Activated naive CD4-positive, alpha-beta T cell treated with Interleukin-2 at 50 U/mL for 16 hours (primary cell): ENCODE measurements at regions not wholly inside any gene's neighbourhood (a gene's known extent, or its start where the extent isn't known, plus 50 kb on each side); places are given as distances from the start of the nearest gene placed in this dataset.

Source experiments
- DNase-seq: peaks from one replicate; pipeline ENCODE4 v3.0.0-alpha.2; 2020

- DNase-seq = no peak
These were observed 276.0 kb downstream of the SKIDA1 start for GRCh38 chr10:21249435-21249834.

- DNase-seq = no peak
These were observed 277.9 kb downstream of the SKIDA1 start for GRCh38 chr10:21247592-21247991.

- no peak for DNase-seq
These were observed 279.3 kb downstream of the SKIDA1 start for GRCh38 chr10:21246178-21246577.

- no peak for DNase-seq
These were observed 281.7 kb downstream of the SKIDA1 start for GRCh38 chr10:21243748-21244257.

- no peak for DNase-seq
These were observed 282.6 kb downstream of the SKIDA1 start for GRCh38 chr10:21242915-21243314.

GRCh38 chr10:21238717-21239116 is 286.8 kb downstream of the SKIDA1 start:
- no peak for DNase-seq

GRCh38 chr10:21238044-21238443 is 287.4 kb downstream of the SKIDA1 start:
- DNase-seq = no peak

GRCh38 chr10:21234761-21235160 is 290.7 kb downstream of the SKIDA1 start:
- no peak for DNase-seq

GRCh38 chr10:21230219-21230618 is 295.3 kb downstream of the SKIDA1 start:
- no peak for DNase-seq

- no peak for DNase-seq
These were observed 307.6 kb downstream of the SKIDA1 start for GRCh38 chr10:21217748-21218367.

GRCh38 chr10:21217107-21217506 is 308.4 kb downstream of the SKIDA1 start:
- no peak for DNase-seq

GRCh38 chr10:21214329-21214728 is 311.2 kb downstream of the SKIDA1 start:
- no peak for DNase-seq

GRCh38 chr10:21213381-21213780 is 312.1 kb downstream of the SKIDA1 start:
- DNase-seq = no peak

- DNase-seq = no peak
These were observed 312.6 kb downstream of the SKIDA1 start for GRCh38 chr10:21212912-21213311.

GRCh38 chr10:21212348-21212747 is 313.1 kb downstream of the SKIDA1 start:
- no peak for DNase-seq

GRCh38 chr10:21209495-21209894 is 312.4 kb upstream of the NEBL start:
- no peak for DNase-seq

- no peak for DNase-seq
These were observed 311.7 kb upstream of the NEBL start for GRCh38 chr10:21208666-21209316.

- no peak for DNase-seq
These were observed 310.9 kb upstream of the NEBL start for GRCh38 chr10:21207852-21208646.

GRCh38 chr10:21205328-21205727 is 308.2 kb upstream of the NEBL start:
- DNase-seq = no peak

- no peak for DNase-seq
These were observed 306.5 kb upstream of the NEBL start for GRCh38 chr10:21203473-21204107.

GRCh38 chr10:21202776-21203462 is 305.8 kb upstream of the NEBL start:
- DNase-seq = no peak

- DNase-seq = no peak
These were observed 302.4 kb upstream of the NEBL start for GRCh38 chr10:21199501-21199900.

GRCh38 chr10:21197838-21198237 is 300.7 kb upstream of the NEBL start:
- no peak for DNase-seq
